ENCODE measurements at regions not wholly inside any gene's neighbourhood (a gene's known extent, or its start where the extent isn't known, plus 50 kb on each side); places are given as distances from the start of the nearest gene placed in this dataset.

DNA sequence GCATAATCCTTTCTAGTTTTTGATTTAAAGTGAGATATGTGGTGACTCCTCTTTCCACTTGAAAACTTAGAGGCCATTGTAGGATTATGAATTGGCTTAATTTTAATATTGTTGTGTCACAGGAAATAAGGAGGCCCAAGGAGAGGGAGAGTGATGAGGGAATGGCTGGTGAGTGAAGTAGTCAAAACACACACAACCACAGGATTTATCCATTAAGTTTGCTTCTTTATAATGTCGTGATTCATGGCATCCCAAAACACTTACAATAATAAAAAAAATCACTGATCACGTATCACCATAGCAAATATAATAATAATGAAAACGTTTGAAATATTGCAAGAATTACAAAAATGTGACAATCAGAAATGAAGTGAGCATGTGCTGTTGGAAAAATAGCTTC lies 1215.5 kb upstream of the LRRTM3 start:
- TF ChIP-seq, protein P1, sequence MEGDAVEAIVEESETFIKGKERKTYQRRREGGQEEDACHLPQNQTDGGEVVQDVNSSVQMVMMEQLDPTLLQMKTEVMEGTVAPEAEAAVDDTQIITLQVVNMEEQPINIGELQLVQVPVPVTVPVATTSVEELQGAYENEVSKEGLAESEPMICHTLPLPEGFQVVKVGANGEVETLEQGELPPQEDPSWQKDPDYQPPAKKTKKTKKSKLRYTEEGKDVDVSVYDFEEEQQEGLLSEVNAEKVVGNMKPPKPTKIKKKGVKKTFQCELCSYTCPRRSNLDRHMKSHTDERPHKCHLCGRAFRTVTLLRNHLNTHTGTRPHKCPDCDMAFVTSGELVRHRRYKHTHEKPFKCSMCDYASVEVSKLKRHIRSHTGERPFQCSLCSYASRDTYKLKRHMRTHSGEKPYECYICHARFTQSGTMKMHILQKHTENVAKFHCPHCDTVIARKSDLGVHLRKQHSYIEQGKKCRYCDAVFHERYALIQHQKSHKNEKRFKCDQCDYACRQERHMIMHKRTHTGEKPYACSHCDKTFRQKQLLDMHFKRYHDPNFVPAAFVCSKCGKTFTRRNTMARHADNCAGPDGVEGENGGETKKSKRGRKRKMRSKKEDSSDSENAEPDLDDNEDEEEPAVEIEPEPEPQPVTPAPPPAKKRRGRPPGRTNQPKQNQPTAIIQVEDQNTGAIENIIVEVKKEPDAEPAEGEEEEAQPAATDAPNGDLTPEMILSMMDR (IDR thresholded peaks at IDR 0.05; ENCODE audit: low read depth, low read length) = no peak
- TF ChIP-seq EZH2phosphoT487 (IDR thresholded peaks at IDR 0.05; ENCODE audit: low read depth) = no peak
